ENCODE measurements at regions not wholly inside any gene's neighbourhood (a gene's known extent, or its start where the extent isn't known, plus 50 kb on each side); places are given as distances from the start of the nearest gene placed in this dataset.

DNA sequence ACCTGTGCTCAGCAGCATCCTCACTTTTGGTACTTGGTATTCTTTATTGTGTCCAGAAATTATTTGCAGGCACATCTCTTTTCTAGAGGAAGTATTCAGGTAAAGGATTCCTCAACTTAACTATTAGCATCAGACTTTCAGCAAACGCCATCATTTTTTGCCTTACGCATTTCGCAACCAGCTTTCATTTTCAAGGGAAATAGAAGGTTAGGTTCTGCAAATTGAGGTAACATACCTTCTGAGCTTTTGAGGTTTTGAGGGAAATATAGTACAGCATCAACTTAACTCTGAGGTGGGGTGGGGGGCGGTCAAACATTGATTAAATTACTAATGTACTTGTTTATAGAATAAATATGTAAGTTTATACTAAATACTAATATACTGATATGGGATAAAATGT is 243.6 kb upstream of the RIMS1 start:
- TF ChIP-seq, protein P1, sequence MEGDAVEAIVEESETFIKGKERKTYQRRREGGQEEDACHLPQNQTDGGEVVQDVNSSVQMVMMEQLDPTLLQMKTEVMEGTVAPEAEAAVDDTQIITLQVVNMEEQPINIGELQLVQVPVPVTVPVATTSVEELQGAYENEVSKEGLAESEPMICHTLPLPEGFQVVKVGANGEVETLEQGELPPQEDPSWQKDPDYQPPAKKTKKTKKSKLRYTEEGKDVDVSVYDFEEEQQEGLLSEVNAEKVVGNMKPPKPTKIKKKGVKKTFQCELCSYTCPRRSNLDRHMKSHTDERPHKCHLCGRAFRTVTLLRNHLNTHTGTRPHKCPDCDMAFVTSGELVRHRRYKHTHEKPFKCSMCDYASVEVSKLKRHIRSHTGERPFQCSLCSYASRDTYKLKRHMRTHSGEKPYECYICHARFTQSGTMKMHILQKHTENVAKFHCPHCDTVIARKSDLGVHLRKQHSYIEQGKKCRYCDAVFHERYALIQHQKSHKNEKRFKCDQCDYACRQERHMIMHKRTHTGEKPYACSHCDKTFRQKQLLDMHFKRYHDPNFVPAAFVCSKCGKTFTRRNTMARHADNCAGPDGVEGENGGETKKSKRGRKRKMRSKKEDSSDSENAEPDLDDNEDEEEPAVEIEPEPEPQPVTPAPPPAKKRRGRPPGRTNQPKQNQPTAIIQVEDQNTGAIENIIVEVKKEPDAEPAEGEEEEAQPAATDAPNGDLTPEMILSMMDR (IDR thresholded peaks at IDR 0.05) = no peak
- TF ChIP-seq POLR2AphosphoS5 (IDR thresholded peaks at IDR 0.05) = no peak
